ENCODE measurements at regions not wholly inside any gene's neighbourhood (a gene's known extent, or its start where the extent isn't known, plus 50 kb on each side); places are given as distances from the start of the nearest gene placed in this dataset.

- Histone ChIP-seq H3K4ac (ENCODE audit: low read depth, low read length) (no peak overlapping the region), H3T11ph (ENCODE audit: low read length) (no peak overlapping the region), H2BK12ac (ENCODE audit: insufficient read length, low read depth, low read length) (no peak overlapping the region), H3K56ac (ENCODE audit: insufficient read length, low read depth, low read length) (no peak overlapping the region), H3K79me2 (ENCODE audit: insufficient read depth, low read length) (no peaks in the 10 kb centered on the region), H3K23ac (ENCODE audit: insufficient read length, low read depth, low read length) (no peak overlapping the region), H3K9me3 (ENCODE audit: control insufficient read depth, low read depth, low read length) (no peaks in the 10 kb centered on the region), H2AK5ac (ENCODE audit: insufficient read length, low read length) (no peak overlapping the region), H3K27ac (ENCODE audit: insufficient read length, low read depth, low read length) (no peak overlapping the region), H4K91ac (ENCODE audit: insufficient read length, low read depth, low read length) (no peak overlapping the region), H3K79me1 (ENCODE audit: insufficient read depth, low read depth, low read length, poor library complexity, severe bottlenecking) (no peaks in the 10 kb centered on the region), H3K23me2 (ENCODE audit: insufficient read length, low read depth, low read length, poor library complexity, severe bottlenecking) (no peaks in the 10 kb centered on the region), H3K14ac (ENCODE audit: insufficient read depth, low read length) (no peak overlapping the region), H2BK15ac (ENCODE audit: low read depth, low read length) (no peak overlapping the region), H3K4me2 (ENCODE audit: insufficient read depth, insufficient read length, low read length) (no peak overlapping the region), H4K8ac (replicated peaks; ENCODE audit: insufficient read length, low read depth, low read length) (no peak overlapping the region), H3K27me3 (ENCODE audit: insufficient read depth, low read length) (no peaks in the 10 kb centered on the region), H2BK5ac (ENCODE audit: insufficient read length, low read length) (no peak overlapping the region), H3K18ac (ENCODE audit: insufficient read length, low read depth, low read length) (no peak overlapping the region), H2BK20ac (ENCODE audit: low read depth, low read length, poor library complexity, severe bottlenecking) (no peak overlapping the region), H2BK120ac (ENCODE audit: low read depth, low read length, poor library complexity, severe bottlenecking) (no peak overlapping the region), H3K9ac (ENCODE audit: extremely low read depth, insufficient read length, low read length) (no peak overlapping the region), H4K20me1 (ENCODE audit: control insufficient read depth, insufficient read depth, insufficient read length) (no peaks in the 10 kb centered on the region), H2AFZ (ENCODE audit: low read length) (no peak overlapping the region), H4K5ac (ENCODE audit: insufficient read length, low read depth, low read length) (no peak overlapping the region), H3K4me1 (ENCODE audit: insufficient read depth, low read length) (no peaks in the 10 kb centered on the region)
- Mint-ChIP-seq H3K9me3 (no peaks in the 10 kb centered on the region), H3K27ac (no peak overlapping the region), H3K4me1 (no peaks in the 10 kb centered on the region), H3K36me3 (ENCODE audit: insufficient read depth in 1 of 3, low read depth in 3 of 3) (no peaks in the 10 kb centered on the region), H3K27me3 (ENCODE audit: low read depth) (no peaks in the 10 kb centered on the region; the same call in 1 of the 2 replicates), H3K4me3 (no peak overlapping the region)
- no peak for DNase-seq
- no peak for TF ChIP-seq CTCF (conservative IDR thresholded peaks at IDR 0.05)
Measured at GRCh38 chr6:8783191-8783590, 347.8 kb upstream of the SLC35B3 start.

Data from H9 (cell line).